Keratinocyte (primary cell): ENCODE measurements at regions not wholly inside any gene's neighbourhood (a gene's known extent, or its start where the extent isn't known, plus 50 kb on each side); places are given as distances from the start of the nearest gene placed in this dataset.

Experiments used
- CTCF ChIP-seq, 3 experiments: IDR thresholded peaks in 1 of 3; conservative IDR thresholded peaks in 1 of 3; optimal IDR thresholded peaks in 1 of 3; 2 replicates in 2 of 3; 3 replicates in 1 of 3; pipeline versions ENCODE3 to v1.5.1; 2011; ENCODE audit warnings: low read length in 3 of 3, mild to moderate bottlenecking in 3 of 3, moderate library complexity in 2 of 3, control low read depth in 1 of 3, inconsistent platforms in 1 of 3; ENCODE audit not compliant: insufficient read depth in 2 of 3; ENCODE audit errors: extremely low read depth in 1 of 3
- EZH2 ChIP-seq: IDR thresholded peaks from one replicate; pipeline ENCODE4 v1.6.1; 2012; ENCODE audit warnings: inconsistent platforms, mild to moderate bottlenecking, low read length, moderate library complexity

DNA sequence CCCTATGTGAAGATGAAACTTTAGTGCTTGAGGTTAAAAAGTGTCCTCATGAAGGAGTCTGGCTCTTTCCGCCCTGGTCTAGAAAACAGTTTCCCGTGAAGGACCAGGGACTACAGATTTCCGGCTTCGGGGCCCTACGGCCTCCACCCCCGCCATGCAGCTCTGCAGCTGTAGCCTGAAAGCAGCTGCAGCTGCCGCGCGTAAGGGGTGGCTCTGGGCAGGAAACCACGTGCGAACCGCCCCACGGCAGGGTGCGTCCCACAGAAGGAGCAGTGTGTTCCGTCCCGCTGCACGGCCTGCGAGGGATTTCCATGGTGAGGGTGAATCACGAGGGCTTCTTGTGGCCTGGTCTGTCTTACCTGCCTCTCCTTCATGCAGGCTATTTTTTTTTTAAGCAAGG, 117.0 kb downstream of the ERMARD start:
- TF ChIP-seq EZH2: no peak
- no peak for TF ChIP-seq CTCF (optimal IDR thresholded peaks at IDR 0.05 in 1 of 3, IDR thresholded peaks at IDR 0.05 in 1 of 3, conservative IDR thresholded peaks at IDR 0.05 in 1 of 3; ENCODE audit: extremely low read depth in 1 of 3, insufficient read depth in 2 of 3, low read length in 3 of 3)
